ENCODE measurements at regions not wholly inside any gene's neighbourhood (a gene's known extent, or its start where the extent isn't known, plus 50 kb on each side); places are given as distances from the start of the nearest gene placed in this dataset.

DNA sequence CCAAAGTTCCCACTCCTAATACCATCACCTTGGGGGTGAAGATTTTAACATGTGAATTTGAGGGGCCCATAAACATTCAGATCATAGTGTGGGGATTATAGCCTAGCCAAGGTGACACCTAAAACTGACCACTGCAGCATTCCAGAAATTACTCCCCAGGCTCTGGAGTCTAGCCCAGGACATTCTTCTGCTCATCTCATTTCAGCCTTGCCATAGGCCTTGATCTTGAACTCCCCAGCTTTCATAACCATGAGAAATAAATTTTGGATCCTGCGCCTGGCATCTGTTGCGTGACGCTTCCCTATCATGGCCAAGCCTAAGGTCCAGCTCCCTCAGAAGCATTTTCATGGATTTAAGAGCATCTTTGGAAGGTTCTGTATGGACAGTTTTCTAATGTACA is 502.9 kb upstream of the THBS1 start:
- H3K9me3 ChIP-seq (ENCODE audit: insufficient read depth, low read length): no peaks in the 10 kb centered on the region
- no peak overlapping the region for H3K27ac ChIP-seq (ENCODE audit: low read depth, low read length)
- H3K27me3 ChIP-seq (ENCODE audit: low read length): no peaks in the 10 kb centered on the region
- no peaks in the 10 kb centered on the region for H3K79me2 ChIP-seq (ENCODE audit: insufficient read depth, low read length)
- no peak overlapping the region for H3K4me3 ChIP-seq (ENCODE audit: insufficient read depth, low read length, poor library complexity, severe bottlenecking)
- no peak for TF ChIP-seq EZH2phosphoT487 (conservative IDR thresholded peaks at IDR 0.05; ENCODE audit: low read length)
- TF ChIP-seq, protein P1, sequence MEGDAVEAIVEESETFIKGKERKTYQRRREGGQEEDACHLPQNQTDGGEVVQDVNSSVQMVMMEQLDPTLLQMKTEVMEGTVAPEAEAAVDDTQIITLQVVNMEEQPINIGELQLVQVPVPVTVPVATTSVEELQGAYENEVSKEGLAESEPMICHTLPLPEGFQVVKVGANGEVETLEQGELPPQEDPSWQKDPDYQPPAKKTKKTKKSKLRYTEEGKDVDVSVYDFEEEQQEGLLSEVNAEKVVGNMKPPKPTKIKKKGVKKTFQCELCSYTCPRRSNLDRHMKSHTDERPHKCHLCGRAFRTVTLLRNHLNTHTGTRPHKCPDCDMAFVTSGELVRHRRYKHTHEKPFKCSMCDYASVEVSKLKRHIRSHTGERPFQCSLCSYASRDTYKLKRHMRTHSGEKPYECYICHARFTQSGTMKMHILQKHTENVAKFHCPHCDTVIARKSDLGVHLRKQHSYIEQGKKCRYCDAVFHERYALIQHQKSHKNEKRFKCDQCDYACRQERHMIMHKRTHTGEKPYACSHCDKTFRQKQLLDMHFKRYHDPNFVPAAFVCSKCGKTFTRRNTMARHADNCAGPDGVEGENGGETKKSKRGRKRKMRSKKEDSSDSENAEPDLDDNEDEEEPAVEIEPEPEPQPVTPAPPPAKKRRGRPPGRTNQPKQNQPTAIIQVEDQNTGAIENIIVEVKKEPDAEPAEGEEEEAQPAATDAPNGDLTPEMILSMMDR (IDR thresholded peaks at IDR 0.05; ENCODE audit: insufficient read depth, low read length, poor library complexity, severe bottlenecking): no peak
- no peak overlapping the region for H3K9ac ChIP-seq (ENCODE audit: low read length)
- no peak overlapping the region for H2AFZ ChIP-seq (ENCODE audit: low read depth, low read length, severe bottlenecking)
- H3F3A ChIP-seq (ENCODE audit: insufficient read depth): no peaks in the 10 kb centered on the region
- no peaks in the 10 kb centered on the region for H3K9me2 ChIP-seq (replicated peaks; ENCODE audit: insufficient read depth, low read length)
- H4K20me1 ChIP-seq (ENCODE audit: low read depth, low read length): no peaks in the 10 kb centered on the region
- H3K4me2 ChIP-seq (ENCODE audit: low read depth, low read length, poor library complexity, severe bottlenecking): no peak overlapping the region
- H3K36me3 ChIP-seq (ENCODE audit: low read length): no peaks in the 10 kb centered on the region

- no peaks in the 10 kb centered on the region for H3K9me3 ChIP-seq (ENCODE audit: insufficient read depth, low read length)
- TF ChIP-seq EZH2phosphoT487 (conservative IDR thresholded peaks at IDR 0.05; ENCODE audit: low read length): no peak
- TF ChIP-seq, protein P1 (IDR thresholded peaks at IDR 0.05; ENCODE audit: insufficient read depth, low read length, poor library complexity, severe bottlenecking): no peak
- H3F3A ChIP-seq (ENCODE audit: insufficient read depth): no peaks in the 10 kb centered on the region
- H3K79me2 ChIP-seq (ENCODE audit: insufficient read depth, low read length): no peaks in the 10 kb centered on the region
- no peak overlapping the region for H3K4me3 ChIP-seq (ENCODE audit: insufficient read depth, low read length, poor library complexity, severe bottlenecking)
- H3K9me2 ChIP-seq (replicated peaks; ENCODE audit: insufficient read depth, low read length): no peaks in the 10 kb centered on the region
- H4K20me1 ChIP-seq (ENCODE audit: low read depth, low read length): no peaks in the 10 kb centered on the region
- H2AFZ ChIP-seq (ENCODE audit: low read depth, low read length, severe bottlenecking): no peak overlapping the region
- no peak overlapping the region for H3K9ac ChIP-seq (ENCODE audit: low read length)
- H3K4me2 ChIP-seq (ENCODE audit: low read depth, low read length, poor library complexity, severe bottlenecking): no peak overlapping the region
- H3K27ac ChIP-seq (ENCODE audit: low read depth, low read length): no peak overlapping the region
- no peaks in the 10 kb centered on the region for H3K27me3 ChIP-seq (ENCODE audit: low read length)
- no peaks in the 10 kb centered on the region for H3K36me3 ChIP-seq (ENCODE audit: low read length)
These were observed 501.5 kb upstream of the THBS1 start for GRCh38 chr15:39079296-39079847.

DNA sequence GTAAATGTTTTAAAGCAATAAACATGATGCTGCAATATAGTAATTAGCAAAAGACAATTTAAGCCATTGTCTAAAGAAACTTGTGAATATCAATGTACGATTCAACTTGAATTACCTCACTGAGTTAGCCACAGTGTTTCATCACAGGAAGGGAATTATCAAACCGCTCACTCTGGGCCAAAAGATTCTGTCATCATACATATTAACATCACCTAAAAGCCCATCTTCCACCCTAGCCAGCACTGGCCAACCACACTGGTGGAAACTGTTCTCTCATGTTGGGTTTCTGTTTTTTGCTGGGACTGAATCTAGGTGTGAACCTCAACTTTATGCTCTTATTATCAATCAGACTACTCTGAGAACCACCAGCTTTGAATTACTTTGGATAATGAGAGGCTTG is 497.7 kb upstream of the THBS1 start:
- Histone ChIP-seq H3K9me3 (ENCODE audit: insufficient read depth, low read length) (no peaks in the 10 kb centered on the region), H3K79me2 (ENCODE audit: insufficient read depth, low read length) (no peaks in the 10 kb centered on the region), H3K36me3 (ENCODE audit: low read length) (no peaks in the 10 kb centered on the region), H3K4me2 (ENCODE audit: low read depth, low read length, poor library complexity, severe bottlenecking) (no peak overlapping the region), H3K9ac (ENCODE audit: low read length) (no peak overlapping the region), H4K20me1 (ENCODE audit: low read depth, low read length) (no peaks in the 10 kb centered on the region), H2AFZ (ENCODE audit: low read depth, low read length, severe bottlenecking) (no peak overlapping the region), H3K9me2 (replicated peaks; ENCODE audit: insufficient read depth, low read length) (no peaks in the 10 kb centered on the region), H3F3A (ENCODE audit: insufficient read depth) (no peaks in the 10 kb centered on the region), H3K4me3 (ENCODE audit: insufficient read depth, low read length, poor library complexity, severe bottlenecking) (no peak overlapping the region), H3K27me3 (ENCODE audit: low read length) (no peaks in the 10 kb centered on the region), H3K27ac (ENCODE audit: low read depth, low read length) (no peak overlapping the region)
- TF ChIP-seq, protein P1 (IDR thresholded peaks at IDR 0.05; ENCODE audit: insufficient read depth, low read length, poor library complexity, severe bottlenecking): no peak
- TF ChIP-seq EZH2phosphoT487 (conservative IDR thresholded peaks at IDR 0.05; ENCODE audit: low read length): no peak

All from SU-DHL-6 (cell line).